ENCODE measurements at regions not wholly inside any gene's neighbourhood (a gene's known extent, or its start where the extent isn't known, plus 50 kb on each side); places are given as distances from the start of the nearest gene placed in this dataset.
"Not testable (repeated sequence)": the region's sequence is repeated elsewhere in the genome, so short reads cannot be mapped to it uniquely, and the experiment has no call there.

GRCh38 chr6:80517525-80517924, 411.1 kb downstream of the BCKDHB start:
- Histone ChIP-seq H3K27me3 (ENCODE audit: control insufficient read depth, insufficient read depth, low read length) (no peaks in the 10 kb centered on the region), H3K36me3 (ENCODE audit: control insufficient read depth, insufficient read depth, low read length) (no peaks in the 10 kb centered on the region), H3K4me3 (ENCODE audit: low read depth, low read length) (no peak overlapping the region)
- DNase-seq (ENCODE audit: low read depth), result no peak
- TF ChIP-seq, protein P1, sequence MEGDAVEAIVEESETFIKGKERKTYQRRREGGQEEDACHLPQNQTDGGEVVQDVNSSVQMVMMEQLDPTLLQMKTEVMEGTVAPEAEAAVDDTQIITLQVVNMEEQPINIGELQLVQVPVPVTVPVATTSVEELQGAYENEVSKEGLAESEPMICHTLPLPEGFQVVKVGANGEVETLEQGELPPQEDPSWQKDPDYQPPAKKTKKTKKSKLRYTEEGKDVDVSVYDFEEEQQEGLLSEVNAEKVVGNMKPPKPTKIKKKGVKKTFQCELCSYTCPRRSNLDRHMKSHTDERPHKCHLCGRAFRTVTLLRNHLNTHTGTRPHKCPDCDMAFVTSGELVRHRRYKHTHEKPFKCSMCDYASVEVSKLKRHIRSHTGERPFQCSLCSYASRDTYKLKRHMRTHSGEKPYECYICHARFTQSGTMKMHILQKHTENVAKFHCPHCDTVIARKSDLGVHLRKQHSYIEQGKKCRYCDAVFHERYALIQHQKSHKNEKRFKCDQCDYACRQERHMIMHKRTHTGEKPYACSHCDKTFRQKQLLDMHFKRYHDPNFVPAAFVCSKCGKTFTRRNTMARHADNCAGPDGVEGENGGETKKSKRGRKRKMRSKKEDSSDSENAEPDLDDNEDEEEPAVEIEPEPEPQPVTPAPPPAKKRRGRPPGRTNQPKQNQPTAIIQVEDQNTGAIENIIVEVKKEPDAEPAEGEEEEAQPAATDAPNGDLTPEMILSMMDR (IDR thresholded peaks at IDR 0.05; ENCODE audit: insufficient read depth, low read length, poor library complexity, severe bottlenecking), result no peak

GRCh38 chr6:80510521-80510920, 404.1 kb downstream of the BCKDHB start:
- not testable (repeated sequence) for H3K4me3 ChIP-seq (ENCODE audit: low read depth, low read length); H3K27me3 ChIP-seq (ENCODE audit: control insufficient read depth, insufficient read depth, low read length); H3K36me3 ChIP-seq (ENCODE audit: control insufficient read depth, insufficient read depth, low read length); DNase-seq (ENCODE audit: low read depth)

DNA sequence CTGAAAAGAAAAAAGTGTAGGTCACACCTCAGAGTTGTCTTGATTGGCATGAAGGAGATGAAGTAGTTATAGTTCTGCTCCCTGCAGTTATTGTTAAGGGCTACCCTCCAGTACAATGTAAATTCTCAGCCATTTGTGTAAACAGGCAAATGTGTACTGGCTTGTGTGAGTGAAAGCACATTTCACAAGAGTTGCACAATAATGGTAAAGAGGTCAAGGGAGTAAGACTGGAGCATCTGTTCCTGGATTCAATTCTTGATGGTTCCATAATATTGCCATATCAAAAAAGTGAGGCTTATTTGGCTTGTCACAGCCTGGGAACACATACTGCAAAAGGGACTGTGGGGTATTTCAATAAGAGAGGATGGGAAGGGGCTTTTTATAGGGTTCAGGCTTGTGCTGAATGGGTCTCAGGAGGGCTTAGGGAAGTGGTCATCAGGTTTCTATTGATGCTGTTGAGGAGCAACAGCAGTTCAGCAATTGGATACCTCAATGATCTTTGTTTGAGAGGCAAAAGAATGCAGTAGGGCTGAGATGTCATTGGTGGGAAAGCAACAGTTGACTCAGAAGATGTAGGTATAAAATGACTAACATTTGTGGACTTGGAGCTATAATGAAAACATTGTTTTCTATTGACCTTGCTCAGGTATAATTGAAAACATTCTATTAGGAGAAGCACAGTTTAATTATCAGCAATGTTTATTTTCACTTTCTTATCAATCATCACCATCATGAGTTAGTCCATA, 402.6 kb downstream of the BCKDHB start:
- H3K36me3 ChIP-seq (ENCODE audit: control insufficient read depth, insufficient read depth, low read length), result no peaks in the 10 kb centered on the region
- no peak for DNase-seq (ENCODE audit: low read depth)
- no peaks in the 10 kb centered on the region for H3K27me3 ChIP-seq (ENCODE audit: control insufficient read depth, insufficient read depth, low read length)
- TF ChIP-seq, protein P1 (IDR thresholded peaks at IDR 0.05; ENCODE audit: insufficient read depth, low read length, poor library complexity, severe bottlenecking), result no peak
- no peak overlapping the region for H3K4me3 ChIP-seq (ENCODE audit: low read depth, low read length)

DNA sequence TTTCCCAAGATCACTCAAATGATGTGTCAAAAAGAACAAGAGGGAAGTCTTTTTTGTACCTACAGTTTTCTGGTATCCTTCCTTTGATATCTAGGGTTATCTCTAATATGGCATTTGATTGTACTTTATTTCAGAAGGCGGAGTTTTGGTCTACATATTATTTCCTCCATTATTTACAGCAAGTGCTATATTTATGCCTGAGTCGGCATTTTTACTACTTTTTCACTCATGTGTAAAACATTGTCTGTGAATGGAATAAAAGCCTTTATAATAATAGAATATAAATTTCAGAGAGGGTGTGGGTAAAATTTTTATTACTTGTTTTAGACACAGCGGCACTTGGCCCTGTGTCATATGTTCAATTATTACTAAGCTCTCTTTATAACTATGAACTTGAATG, 398.4 kb downstream of the BCKDHB start:
- TF ChIP-seq, protein P1 (IDR thresholded peaks at IDR 0.05; ENCODE audit: insufficient read depth, low read length, poor library complexity, severe bottlenecking), result no peak
- H3K36me3 ChIP-seq (ENCODE audit: control insufficient read depth, insufficient read depth, low read length), result no peaks in the 10 kb centered on the region
- H3K4me3 ChIP-seq (ENCODE audit: low read depth, low read length), result no peak overlapping the region
- no peak for DNase-seq (ENCODE audit: low read depth)
- H3K27me3 ChIP-seq (ENCODE audit: control insufficient read depth, insufficient read depth, low read length), result no peaks in the 10 kb centered on the region

- TF ChIP-seq, protein P1 (IDR thresholded peaks at IDR 0.05; ENCODE audit: insufficient read depth, low read length, poor library complexity, severe bottlenecking), result no peak
- no peaks in the 10 kb centered on the region for H3K36me3 ChIP-seq (ENCODE audit: control insufficient read depth, insufficient read depth, low read length)
- no peak overlapping the region for H3K4me3 ChIP-seq (ENCODE audit: low read depth, low read length)
- H3K27me3 ChIP-seq (ENCODE audit: control insufficient read depth, insufficient read depth, low read length), result no peaks in the 10 kb centered on the region
- no peak for DNase-seq (ENCODE audit: low read depth)
Measured at GRCh38 chr6:80503660-80504059, 397.2 kb downstream of the BCKDHB start.

- H3K36me3 ChIP-seq (ENCODE audit: control insufficient read depth, insufficient read depth, low read length), result no peaks in the 10 kb centered on the region
- H3K4me3 ChIP-seq (ENCODE audit: low read depth, low read length), result no peak overlapping the region
- no peak for DNase-seq (ENCODE audit: low read depth)
- no peaks in the 10 kb centered on the region for H3K27me3 ChIP-seq (ENCODE audit: control insufficient read depth, insufficient read depth, low read length)
- TF ChIP-seq, protein P1 (IDR thresholded peaks at IDR 0.05; ENCODE audit: insufficient read depth, low read length, poor library complexity, severe bottlenecking), result no peak
Measured at GRCh38 chr6:80502871-80503270, 396.4 kb downstream of the BCKDHB start.
